ENCODE measurements at regions not wholly inside any gene's neighbourhood (a gene's known extent, or its start where the extent isn't known, plus 50 kb on each side); places are given as distances from the start of the nearest gene placed in this dataset.

GRCh38 chr2:226063704-226064440 is 664.4 kb downstream of the NYAP2 start:
- DNase-seq (no peak), ATAC-seq (no peak)
- Histone ChIP-seq H3K4me3 (no peak overlapping the region), H3K27ac (no peak overlapping the region), H3K9me3 (no peaks in the 10 kb centered on the region), H3K36me3 (no peaks in the 10 kb centered on the region), H3K4me1 (no peaks in the 10 kb centered on the region), H3K27me3 (ENCODE audit: low read depth) (no peaks in the 10 kb centered on the region)
- intact Hi-C loops (cut with DNase I), result no loop called here
- TF ChIP-seq CTCF (IDR thresholded peaks at IDR 0.05), result no peak

- H3K4me3 ChIP-seq, result no peak overlapping the region
Observed at GRCh38 chr2:226059961-226060627, 660.6 kb downstream of the NYAP2 start.

GRCh38 chr2:226057914-226058313 is 658.4 kb downstream of the NYAP2 start:
- Histone ChIP-seq H3K36me3 (no peaks in the 10 kb centered on the region), H3K4me1 (no peaks in the 10 kb centered on the region), H3K27ac (no peak overlapping the region), H3K4me3 (no peak overlapping the region), H3K9me3 (no peaks in the 10 kb centered on the region), H3K27me3 (ENCODE audit: low read depth) (no peaks in the 10 kb centered on the region)
- DNase-seq, result no peak
- ATAC-seq, result peak in 1 of 2 donors; percentile 48
- TF ChIP-seq CTCF (IDR thresholded peaks at IDR 0.05), result no peak
- intact Hi-C loops (cut with DNase I), result no loop called here

More at GRCh38 chr2:226059961-226060627, 660.6 kb downstream of the NYAP2 start:
- intact Hi-C loops (cut with DNase I), result no loop called here
- DNase-seq (no peak), ATAC-seq (no peak)
- Histone ChIP-seq H3K9me3 (no peaks in the 10 kb centered on the region), H3K36me3 (no peaks in the 10 kb centered on the region), H3K27me3 (ENCODE audit: low read depth) (no peaks in the 10 kb centered on the region), H3K4me1 (no peaks in the 10 kb centered on the region), H3K27ac (no peak overlapping the region)
- no peak for TF ChIP-seq CTCF (IDR thresholded peaks at IDR 0.05)

GRCh38 chr2:226057365-226057764 is 657.9 kb downstream of the NYAP2 start:
- H3K27ac ChIP-seq, result no peak overlapping the region
- no peak overlapping the region for H3K4me3 ChIP-seq
- ATAC-seq, result no peak
- no peaks in the 10 kb centered on the region for H3K36me3 ChIP-seq
- no peaks in the 10 kb centered on the region for H3K27me3 ChIP-seq (ENCODE audit: low read depth)
- no peak for TF ChIP-seq CTCF (IDR thresholded peaks at IDR 0.05)
- no peak for DNase-seq
- no peaks in the 10 kb centered on the region for H3K4me1 ChIP-seq
- intact Hi-C loops (cut with DNase I), result no loop called here
- no peaks in the 10 kb centered on the region for H3K9me3 ChIP-seq

GRCh38 chr2:226052772-226053416 is 653.4 kb downstream of the NYAP2 start:
- H3K36me3 ChIP-seq, result no peaks in the 10 kb centered on the region
- no peak for TF ChIP-seq CTCF (IDR thresholded peaks at IDR 0.05)
- intact Hi-C loops (cut with DNase I), result no loop called here
- DNase-seq (no peak), ATAC-seq (no peak)
- H3K9me3 ChIP-seq, result no peaks in the 10 kb centered on the region
- peaks cover 5% of the 10 kb centered on the region for H3K4me1 ChIP-seq
- no peak overlapping the region for H3K4me3 ChIP-seq
- H3K27ac ChIP-seq, result no peak overlapping the region
- no peaks in the 10 kb centered on the region for H3K27me3 ChIP-seq (ENCODE audit: low read depth)
